SK-N-SH (cell line): ENCODE measurements at regions not wholly inside any gene's neighbourhood (a gene's known extent, or its start where the extent isn't known, plus 50 kb on each side); places are given as distances from the start of the nearest gene placed in this dataset.

ENCODE experiments used
- NFIC ChIP-seq: IDR thresholded peaks from 2 replicates; pipeline ENCODE4 v1.4.0; 2012; ENCODE audit warnings: borderline replicate concordance
- SIN3A ChIP-seq: IDR thresholded peaks from 2 replicates; pipeline ENCODE4 v1.6.1; 2012; ENCODE audit warnings: low read depth, mild to moderate bottlenecking, low read length, moderate library complexity, borderline replicate concordance
- TAF1 ChIP-seq: IDR thresholded peaks from 2 replicates; pipeline ENCODE4 v1.6.1; 2012; ENCODE audit warnings: low read depth, mild to moderate bottlenecking, low read length, moderate library complexity, borderline replicate concordance
- TEAD4 ChIP-seq: IDR thresholded peaks from 2 replicates; pipeline ENCODE4 v1.4.0; 2012; ENCODE audit warnings: mild to moderate bottlenecking, borderline replicate concordance; ENCODE audit not compliant: insufficient read depth
- YY1 ChIP-seq: IDR thresholded peaks from 2 replicates; pipeline ENCODE4 v1.4.0; 2012; ENCODE audit warnings: low read depth, mild to moderate bottlenecking
- TF ChIP-seq, protein P1 (sequence below): IDR thresholded peaks from 2 replicates; pipeline ENCODE4 v1.4.0; 2012; ENCODE audit warnings: low read depth
- TF ChIP-seq, protein P2 (sequence below): IDR thresholded peaks from 2 replicates; pipeline ENCODE4 v1.4.0; 2012; ENCODE audit warnings: low read depth, borderline replicate concordance
- TF ChIP-seq, protein P3 (sequence below): fragments of 200-600 bp; sonication (generic); IDR thresholded peaks from 2 replicates; pipeline ENCODE4 v1.6.1; 2017; ENCODE audit warnings: antibody characterized with exemption, mild to moderate bottlenecking, moderate library complexity
- TF ChIP-seq, protein P4 (sequence below): IDR thresholded peaks from 2 replicates; pipeline ENCODE4; 2012
- TF ChIP-seq, protein P5 (sequence below): fragments of 150-350 bp; IDR thresholded peaks from 2 replicates; pipeline ENCODE4 v1.6.1; 2017; ENCODE audit warnings: antibody characterized with exemption, low read length, low read depth, borderline replicate concordance

DNA sequence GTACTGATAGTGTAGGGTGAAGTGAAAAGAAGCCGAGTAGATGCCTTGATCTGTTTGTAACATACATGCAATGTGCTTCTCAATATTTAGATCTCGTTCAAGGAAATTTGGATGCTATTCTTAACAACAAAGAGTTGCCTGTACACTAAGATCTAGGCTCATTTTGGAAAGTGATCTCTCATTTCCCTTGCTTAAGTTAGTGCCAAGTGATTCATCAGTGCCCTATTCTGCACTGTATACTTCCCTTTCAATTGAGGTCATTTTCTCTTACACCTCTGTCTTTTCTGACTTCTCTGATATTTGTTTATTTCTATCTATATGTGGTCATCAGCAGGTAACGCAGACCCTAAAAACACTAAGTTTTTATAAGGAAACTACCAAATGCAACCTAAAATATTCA, 528.6 kb upstream of the PTPRD start:
- TF ChIP-seq, protein P1, sequence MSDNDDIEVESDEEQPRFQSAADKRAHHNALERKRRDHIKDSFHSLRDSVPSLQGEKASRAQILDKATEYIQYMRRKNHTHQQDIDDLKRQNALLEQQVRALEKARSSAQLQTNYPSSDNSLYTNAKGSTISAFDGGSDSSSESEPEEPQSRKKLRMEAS: no peak
- TF ChIP-seq, protein P2, sequence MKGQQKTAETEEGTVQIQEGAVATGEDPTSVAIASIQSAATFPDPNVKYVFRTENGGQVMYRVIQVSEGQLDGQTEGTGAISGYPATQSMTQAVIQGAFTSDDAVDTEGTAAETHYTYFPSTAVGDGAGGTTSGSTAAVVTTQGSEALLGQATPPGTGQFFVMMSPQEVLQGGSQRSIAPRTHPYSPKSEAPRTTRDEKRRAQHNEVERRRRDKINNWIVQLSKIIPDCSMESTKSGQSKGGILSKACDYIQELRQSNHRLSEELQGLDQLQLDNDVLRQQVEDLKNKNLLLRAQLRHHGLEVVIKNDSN: no peak
- no peak for TF ChIP-seq SIN3A
- TF ChIP-seq, protein P3, sequence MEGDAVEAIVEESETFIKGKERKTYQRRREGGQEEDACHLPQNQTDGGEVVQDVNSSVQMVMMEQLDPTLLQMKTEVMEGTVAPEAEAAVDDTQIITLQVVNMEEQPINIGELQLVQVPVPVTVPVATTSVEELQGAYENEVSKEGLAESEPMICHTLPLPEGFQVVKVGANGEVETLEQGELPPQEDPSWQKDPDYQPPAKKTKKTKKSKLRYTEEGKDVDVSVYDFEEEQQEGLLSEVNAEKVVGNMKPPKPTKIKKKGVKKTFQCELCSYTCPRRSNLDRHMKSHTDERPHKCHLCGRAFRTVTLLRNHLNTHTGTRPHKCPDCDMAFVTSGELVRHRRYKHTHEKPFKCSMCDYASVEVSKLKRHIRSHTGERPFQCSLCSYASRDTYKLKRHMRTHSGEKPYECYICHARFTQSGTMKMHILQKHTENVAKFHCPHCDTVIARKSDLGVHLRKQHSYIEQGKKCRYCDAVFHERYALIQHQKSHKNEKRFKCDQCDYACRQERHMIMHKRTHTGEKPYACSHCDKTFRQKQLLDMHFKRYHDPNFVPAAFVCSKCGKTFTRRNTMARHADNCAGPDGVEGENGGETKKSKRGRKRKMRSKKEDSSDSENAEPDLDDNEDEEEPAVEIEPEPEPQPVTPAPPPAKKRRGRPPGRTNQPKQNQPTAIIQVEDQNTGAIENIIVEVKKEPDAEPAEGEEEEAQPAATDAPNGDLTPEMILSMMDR: no peak
- no peak for TF ChIP-seq NFIC
- no peak for TF ChIP-seq TEAD4
- TF ChIP-seq, protein P4, sequence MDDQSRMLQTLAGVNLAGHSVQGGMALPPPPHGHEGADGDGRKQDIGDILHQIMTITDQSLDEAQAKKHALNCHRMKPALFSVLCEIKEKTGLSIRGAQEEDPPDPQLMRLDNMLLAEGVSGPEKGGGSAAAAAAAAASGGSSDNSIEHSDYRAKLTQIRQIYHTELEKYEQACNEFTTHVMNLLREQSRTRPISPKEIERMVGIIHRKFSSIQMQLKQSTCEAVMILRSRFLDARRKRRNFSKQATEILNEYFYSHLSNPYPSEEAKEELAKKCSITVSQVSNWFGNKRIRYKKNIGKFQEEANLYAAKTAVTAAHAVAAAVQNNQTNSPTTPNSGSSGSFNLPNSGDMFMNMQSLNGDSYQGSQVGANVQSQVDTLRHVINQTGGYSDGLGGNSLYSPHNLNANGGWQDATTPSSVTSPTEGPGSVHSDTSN: no peak
- TF ChIP-seq, protein P5, sequence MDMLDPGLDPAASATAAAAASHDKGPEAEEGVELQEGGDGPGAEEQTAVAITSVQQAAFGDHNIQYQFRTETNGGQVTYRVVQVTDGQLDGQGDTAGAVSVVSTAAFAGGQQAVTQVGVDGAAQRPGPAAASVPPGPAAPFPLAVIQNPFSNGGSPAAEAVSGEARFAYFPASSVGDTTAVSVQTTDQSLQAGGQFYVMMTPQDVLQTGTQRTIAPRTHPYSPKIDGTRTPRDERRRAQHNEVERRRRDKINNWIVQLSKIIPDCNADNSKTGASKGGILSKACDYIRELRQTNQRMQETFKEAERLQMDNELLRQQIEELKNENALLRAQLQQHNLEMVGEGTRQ: no peak
- TF ChIP-seq TAF1: no peak
- no peak for TF ChIP-seq YY1
